ENCODE measurements at regions not wholly inside any gene's neighbourhood (a gene's known extent, or its start where the extent isn't known, plus 50 kb on each side); places are given as distances from the start of the nearest gene placed in this dataset.
"Not testable (repeated sequence)": the region's sequence is repeated elsewhere in the genome, so short reads cannot be mapped to it uniquely, and the experiment has no call there.

GRCh38 chr17:56718515-56718914 is 115.2 kb downstream of the C17orf67 start:
- POLR2A ChIA-PET, result no interaction called here
- H3K4me3 Mint-ChIP-seq, result no peak overlapping the region
- intact Hi-C loops (cut with micrococcal nuclease), result no loop called here
- H3K27me3 Mint-ChIP-seq, result no peaks in the 10 kb centered on the region
- H3K4me1 Mint-ChIP-seq, result peaks cover 3% of the 10 kb centered on the region
- H3K36me3 Mint-ChIP-seq (ENCODE audit: low read depth), result no peaks in the 10 kb centered on the region
- no peak for DNase-seq
- H3K27ac Mint-ChIP-seq, result no peak overlapping the region
- CTCF ChIA-PET, result interaction anchor here (1.1 to 1.4 kb wide), 2 partner anchors 62 to 125 kb away, joined by 3 read pairs; partner anchors contain the start of gene NOG
- H3K9me3 Mint-ChIP-seq, result no peaks in the 10 kb centered on the region
- TF ChIP-seq CTCF (IDR thresholded peaks at IDR 0.05), result no peak
- ATAC-seq (ENCODE audit: low read depth), result no peak

GRCh38 chr17:56723421-56723820 is 110.3 kb downstream of the C17orf67 start:
- intact Hi-C loops (cut with micrococcal nuclease), result no loop called here
- Mint-ChIP-seq H3K4me3 (no peak overlapping the region), H3K36me3 (ENCODE audit: low read depth) (no peaks in the 10 kb centered on the region), H3K4me1 (no peaks in the 10 kb centered on the region), H3K27me3 (peaks cover 3% of the 10 kb centered on the region), H3K9me3 (no peaks in the 10 kb centered on the region), H3K27ac (no peak overlapping the region)
- no peak for TF ChIP-seq CTCF (IDR thresholded peaks at IDR 0.05)
- no peak for DNase-seq
- ChIA-PET POLR2A (no interaction called here), CTCF (interaction anchor here (1.2 to 1.6 kb wide), 2 partner anchors 8 to 131 kb away, joined by 3 to 6 read pairs; no protein-coding TSS in a partner anchor)
- no peak for ATAC-seq (ENCODE audit: low read depth)

- no peak overlapping the region for H3K4me3 Mint-ChIP-seq
- ChIA-PET POLR2A (no interaction called here), CTCF (interaction anchor here (1.2 to 1.6 kb wide), 2 partner anchors 9 to 133 kb away, joined by 3 to 6 read pairs; no protein-coding TSS in a partner anchor)
- no peaks in the 10 kb centered on the region for H3K4me1 Mint-ChIP-seq
- intact Hi-C loops (cut with micrococcal nuclease), result no loop called here
- H3K27ac Mint-ChIP-seq, result no peak overlapping the region
- no peaks in the 10 kb centered on the region for H3K36me3 Mint-ChIP-seq (ENCODE audit: low read depth)
- ATAC-seq (ENCODE audit: low read depth) (no peak), DNase-seq (no peak)
- H3K27me3 Mint-ChIP-seq, result peaks cover 5% of the 10 kb centered on the region
- no peak for TF ChIP-seq CTCF (IDR thresholded peaks at IDR 0.05)
- no peaks in the 10 kb centered on the region for H3K9me3 Mint-ChIP-seq
Observed at GRCh38 chr17:56724664-56725063, 109.1 kb downstream of the C17orf67 start.

- POLR2A ChIA-PET, result no interaction called here
- Mint-ChIP-seq H3K27ac (no peak overlapping the region), H3K36me3 (ENCODE audit: low read depth) (no peaks in the 10 kb centered on the region), H3K9me3 (no peaks in the 10 kb centered on the region), H3K4me3 (no peak overlapping the region), H3K4me1 (no peaks in the 10 kb centered on the region), H3K27me3 (peaks cover 5% of the 10 kb centered on the region)
- ATAC-seq (ENCODE audit: low read depth) (no peak), DNase-seq (no peak)
- no peak for TF ChIP-seq CTCF (IDR thresholded peaks at IDR 0.05)
- intact Hi-C loops (cut with micrococcal nuclease), result no loop called here
- CTCF ChIA-PET, result no interaction called here
Observed at GRCh38 chr17:56725144-56725543, 108.6 kb downstream of the C17orf67 start.

GRCh38 chr17:56727876-56728617 is 105.7 kb downstream of the C17orf67 start:
- H3K36me3 Mint-ChIP-seq (ENCODE audit: low read depth), result no peaks in the 10 kb centered on the region
- no peak overlapping the region for H3K27ac Mint-ChIP-seq
- intact Hi-C loops (cut with micrococcal nuclease), result no loop called here

GRCh38 chr17:56731096-56731495 is 102.6 kb downstream of the C17orf67 start:
- H3K27me3 Mint-ChIP-seq; H3K4me1 Mint-ChIP-seq; DNase-seq; CTCF ChIA-PET; POLR2A ChIA-PET; intact Hi-C loops (cut with micrococcal nuclease); H3K4me3 Mint-ChIP-seq; H3K9me3 Mint-ChIP-seq; ATAC-seq (ENCODE audit: low read depth); H3K27ac Mint-ChIP-seq; H3K36me3 Mint-ChIP-seq (ENCODE audit: low read depth): not testable (repeated sequence)

More at GRCh38 chr17:56727876-56728617, 105.7 kb downstream of the C17orf67 start:
- DNase-seq (no peak), ATAC-seq (ENCODE audit: low read depth) (no peak)
- H3K4me3 Mint-ChIP-seq, result no peak overlapping the region
- no peaks in the 10 kb centered on the region for H3K4me1 Mint-ChIP-seq
- H3K27me3 Mint-ChIP-seq, result peaks cover 9% of the 10 kb centered on the region
- ChIA-PET POLR2A (no interaction called here), CTCF (no interaction called here)
- TF ChIP-seq CTCF (IDR thresholded peaks at IDR 0.05), result no peak
- no peaks in the 10 kb centered on the region for H3K9me3 Mint-ChIP-seq
